Astrocyte of the cerebellum (primary cell): ENCODE measurements at regions not wholly inside any gene's neighbourhood (a gene's known extent, or its start where the extent isn't known, plus 50 kb on each side); places are given as distances from the start of the nearest gene placed in this dataset.

Source experiments
- DNase-seq: peaks from one replicate; pipeline ENCODE4 v3.0.0-alpha.2; 2011; ENCODE audit warnings: low read depth
- H3K4me3 ChIP-seq: 2 replicates; pipeline ENCODE4 v1.5.1; 2011; ENCODE audit warnings: mild to moderate bottlenecking, low read depth, low read length, moderate library complexity
- CTCF ChIP-seq: IDR thresholded peaks from 2 replicates; pipeline ENCODE4 v1.5.1; 2012; ENCODE audit warnings: low read length, low read depth, moderate library complexity, mild to moderate bottlenecking; ENCODE audit errors: missing control alignments
- in situ Hi-C: cut with HindIII; loops from 2 replicates; pipeline ENCODE4 v1.10.0; 2017; ENCODE audit warnings: low sequenced_read_pairs

GRCh38 chr2:120570546-120570945 lies 165.1 kb upstream of the GLI2 start:
- no peak for TF ChIP-seq CTCF
- no peak overlapping the region for H3K4me3 ChIP-seq
- DNase-seq = no peak
- in situ Hi-C loops = no loop called here

GRCh38 chr2:120571015-120571728 lies 164.5 kb upstream of the GLI2 start:
- no peak overlapping the region for H3K4me3 ChIP-seq
- TF ChIP-seq CTCF = no peak
- in situ Hi-C loops = no loop called here
- no peak for DNase-seq

- no peak for DNase-seq
- TF ChIP-seq CTCF = no peak
- in situ Hi-C loops = no loop called here
- H3K4me3 ChIP-seq = no peak overlapping the region
Measured at GRCh38 chr2:120572226-120572625, 163.4 kb upstream of the GLI2 start.

- no peak for TF ChIP-seq CTCF
- in situ Hi-C loops = no loop called here
- H3K4me3 ChIP-seq = no peak overlapping the region
- no peak for DNase-seq
Measured at GRCh38 chr2:120574620-120575019, 161.0 kb upstream of the GLI2 start.

GRCh38 chr2:120575966-120576365 lies 159.7 kb upstream of the GLI2 start:
- DNase-seq = no peak
- TF ChIP-seq CTCF = no peak
- in situ Hi-C loops = no loop called here
- H3K4me3 ChIP-seq = no peak overlapping the region

GRCh38 chr2:120576509-120577474 lies 158.9 kb upstream of the GLI2 start:
- H3K4me3 ChIP-seq = no peak overlapping the region
- DNase-seq = no peak
- in situ Hi-C loops = no loop called here
- TF ChIP-seq CTCF = no peak
